Activated CD8-positive, alpha-beta memory T cell treated with anti-CD3 and anti-CD28 coated beads, Interleukin-2, amount 10 ng/mL, durations not matched to agents 7 days and 5 days (primary cell): ENCODE measurements at regions not wholly inside any gene's neighbourhood (a gene's known extent, or its start where the extent isn't known, plus 50 kb on each side); places are given as distances from the start of the nearest gene placed in this dataset.
A peak's percentile ranks its signal among the peaks of the same experiment; 100 is the strongest.

ENCODE experiments used
- ATAC-seq: fragments of 150-1000 bp; cut with Tn5 transposase; one replicate; pipeline ENCODE4 v1.10.0; 2021; ENCODE audit warnings: moderate library complexity
- CTCF ChIA-PET: fragments of 350-600 bp; sonication (Branson Sonifier 250); formaldehyde crosslinking; loops from one replicate; lab custom pipeline; 2021; ENCODE audit warnings: antibody characterized with exemption; lab: Charles Lee
- DNase-seq: peaks from one replicate; pipeline ENCODE4 v3.0.0-alpha.2; 2020
- H3K27ac Mint-ChIP-seq: one replicate; pipeline ENCODE4 v1.8.0; 2021; ENCODE audit warnings: mild to moderate bottlenecking, mixed read lengths
- H3K27me3 Mint-ChIP-seq: one replicate; pipeline ENCODE4 v1.8.0; 2021; ENCODE audit warnings: mixed read lengths
- H3K36me3 Mint-ChIP-seq: one replicate; pipeline ENCODE4 v1.8.0; 2021; ENCODE audit warnings: mild to moderate bottlenecking, mixed read lengths
- H3K4me1 Mint-ChIP-seq: one replicate; pipeline ENCODE4 v1.8.0; 2021; ENCODE audit warnings: mixed read lengths
- H3K4me3 Mint-ChIP-seq: one replicate; pipeline ENCODE4 v1.8.0; 2021; ENCODE audit warnings: mild to moderate bottlenecking, moderate library complexity, mixed read lengths
- H3K9me3 Mint-ChIP-seq: one replicate; pipeline ENCODE4 v1.8.0; 2022; ENCODE audit warnings: low read depth, mixed read lengths

DNA sequence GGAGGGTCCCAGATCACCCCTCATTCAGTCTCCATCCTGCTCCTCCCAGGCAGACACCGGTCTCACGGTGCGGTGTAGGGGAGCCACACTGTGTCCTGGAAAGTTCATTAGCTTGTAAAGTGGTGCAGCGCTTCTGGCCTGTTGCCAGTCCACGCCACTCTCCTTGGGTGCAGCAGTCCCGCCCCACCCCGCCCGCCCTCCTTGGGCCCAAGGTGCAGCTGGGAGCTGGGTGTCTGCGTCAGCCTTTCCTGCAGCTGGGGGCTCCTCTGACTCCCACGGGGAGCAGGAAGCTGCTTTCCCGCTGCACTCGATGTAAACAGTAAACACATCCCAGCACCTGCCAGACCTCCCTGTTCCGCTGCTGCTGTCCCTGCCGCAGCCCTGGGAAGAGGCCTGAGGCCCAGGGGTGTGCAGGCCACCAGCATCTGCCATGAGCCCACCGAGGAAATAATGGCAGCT lies 53.8 kb upstream of the ASB18 start:
- H3K27me3 Mint-ChIP-seq = peaks cover 10% of the 10 kb centered on the region
- H3K4me1 Mint-ChIP-seq = peaks cover 4% of the 10 kb centered on the region

DNA sequence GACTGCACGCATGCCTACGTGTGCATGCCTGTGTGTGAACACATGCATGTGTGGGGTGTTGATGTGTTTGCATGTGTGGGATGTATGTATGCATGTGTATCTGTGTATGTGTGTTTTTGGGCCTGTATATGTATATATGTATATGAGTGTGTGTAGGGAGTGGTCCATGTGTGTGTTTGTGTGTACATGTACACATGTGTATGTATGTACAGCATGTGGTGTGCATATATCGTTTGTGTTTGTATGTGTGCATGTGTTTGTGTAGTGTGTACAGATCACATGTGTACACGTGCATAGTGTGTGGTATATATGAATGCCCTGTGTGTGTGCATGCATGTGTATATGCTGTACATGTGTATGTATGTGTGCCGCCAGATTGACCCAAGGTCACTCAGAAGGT lies 54.2 kb upstream of the ASB18 start:
- ATAC-seq (no peak), DNase-seq (no peak)
- Mint-ChIP-seq H3K27ac (no peak overlapping the region), H3K4me1 (peaks cover 4% of the 10 kb centered on the region), H3K36me3 (no peaks in the 10 kb centered on the region), H3K9me3 (no peaks in the 10 kb centered on the region), H3K4me3 (no peak overlapping the region), H3K27me3 (peaks cover 9% of the 10 kb centered on the region)
- CTCF ChIA-PET = no interaction called here

More for the DNA sequence above, 53.8 kb upstream of the ASB18 start:
- ATAC-seq (no peak), DNase-seq (no peak)
- Mint-ChIP-seq H3K36me3 (no peaks in the 10 kb centered on the region), H3K9me3 (no peaks in the 10 kb centered on the region), H3K4me3 (no peak overlapping the region), H3K27ac (no peak overlapping the region)
- CTCF ChIA-PET = no interaction called here

DNA sequence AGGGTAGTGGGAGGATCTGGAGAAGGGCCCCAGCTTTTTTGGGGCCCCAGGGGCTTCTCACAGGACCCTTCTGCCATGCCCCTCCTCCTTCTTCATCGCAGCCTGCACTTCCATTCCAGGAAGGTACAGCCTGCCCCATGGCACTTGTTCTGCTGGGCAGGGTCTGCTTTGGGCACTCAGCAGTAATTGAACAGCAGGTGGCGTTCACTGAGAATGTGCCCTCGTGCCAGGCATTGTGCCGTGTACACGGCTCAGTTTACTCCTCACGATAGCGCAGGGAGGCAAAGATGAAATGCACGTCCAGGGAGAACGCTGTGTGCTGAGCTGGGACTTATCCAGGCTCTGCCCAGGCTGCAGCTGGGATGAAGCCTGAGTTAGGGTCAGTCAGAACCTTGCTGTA lies 54.8 kb upstream of the ASB18 start:
- H3K4me3 Mint-ChIP-seq = no peak overlapping the region
- H3K4me1 Mint-ChIP-seq = peaks cover 4% of the 10 kb centered on the region
- H3K36me3 Mint-ChIP-seq = no peaks in the 10 kb centered on the region
- CTCF ChIA-PET = no interaction called here
- H3K9me3 Mint-ChIP-seq = no peaks in the 10 kb centered on the region
- DNase-seq (no peak), ATAC-seq (no peak)
- no peak overlapping the region for H3K27ac Mint-ChIP-seq
- peaks cover 2% of the 10 kb centered on the region for H3K27me3 Mint-ChIP-seq

DNA sequence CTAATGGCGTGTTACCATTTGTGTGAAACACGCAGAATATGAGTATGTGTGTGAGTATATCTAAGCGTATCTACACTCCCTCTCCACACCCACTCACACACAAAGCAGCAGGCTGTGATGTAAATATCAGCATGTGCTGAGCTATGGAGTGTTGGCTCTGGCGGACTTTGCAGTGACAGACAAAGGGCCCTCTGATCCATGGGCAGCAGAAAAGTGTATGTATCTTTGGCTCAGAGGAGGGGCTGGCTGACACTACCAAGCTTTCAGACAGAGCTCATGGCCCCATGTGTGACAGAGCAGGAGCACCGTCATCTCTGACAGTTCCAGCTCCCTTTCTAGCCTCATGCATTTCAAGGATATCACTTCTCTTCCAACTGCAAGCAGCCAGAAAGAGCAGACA lies 57.2 kb upstream of the ASB18 start:
- Mint-ChIP-seq H3K4me1 (peaks cover 4% of the 10 kb centered on the region), H3K4me3 (no peak overlapping the region), H3K27me3 (peaks cover 2% of the 10 kb centered on the region), H3K27ac (no peak overlapping the region), H3K36me3 (no peaks in the 10 kb centered on the region), H3K9me3 (no peaks in the 10 kb centered on the region)
- CTCF ChIA-PET = interaction anchor here (1.2 kb wide), 1 partner anchor 32 kb away, joined by 3 read pairs; no protein-coding TSS in a partner anchor
- DNase-seq (no peak), ATAC-seq (no peak)

GRCh38 chr2:236333417-236334121 lies 69.4 kb upstream of the ASB18 start:
- DNase-seq = no peak
- CTCF ChIA-PET = no interaction called here
- Mint-ChIP-seq H3K9me3 (no peaks in the 10 kb centered on the region), H3K4me1 (no peaks in the 10 kb centered on the region), H3K36me3 (no peaks in the 10 kb centered on the region), H3K27ac (no peak overlapping the region), H3K27me3 (peaks cover 2% of the 10 kb centered on the region), H3K4me3 (no peak overlapping the region)
- ATAC-seq = no peak

- CTCF ChIA-PET = no interaction called here
- Mint-ChIP-seq H3K27me3 (peaks cover 9% of the 10 kb centered on the region), H3K4me3 (no peak overlapping the region)
These were observed 70.1 kb upstream of the ASB18 start for GRCh38 chr2:236334122-236334876.

GRCh38 chr2:236335696-236336574 lies 71.7 kb upstream of the ASB18 start:
- H3K27ac Mint-ChIP-seq = no peak overlapping the region
- H3K27me3 Mint-ChIP-seq = peaks cover 13% of the 10 kb centered on the region
- H3K9me3 Mint-ChIP-seq = no peaks in the 10 kb centered on the region
- H3K4me3 Mint-ChIP-seq = no peak overlapping the region
- H3K36me3 Mint-ChIP-seq = no peaks in the 10 kb centered on the region
- CTCF ChIA-PET = no interaction called here
- no peaks in the 10 kb centered on the region for H3K4me1 Mint-ChIP-seq
- DNase-seq (peak; percentile 31), ATAC-seq (no peak)

More at GRCh38 chr2:236334122-236334876, 70.1 kb upstream of the ASB18 start:
- Mint-ChIP-seq H3K36me3 (no peaks in the 10 kb centered on the region), H3K9me3 (no peaks in the 10 kb centered on the region), H3K27ac (no peak overlapping the region), H3K4me1 (no peaks in the 10 kb centered on the region)
- no peak for ATAC-seq
- no peak for DNase-seq

DNA sequence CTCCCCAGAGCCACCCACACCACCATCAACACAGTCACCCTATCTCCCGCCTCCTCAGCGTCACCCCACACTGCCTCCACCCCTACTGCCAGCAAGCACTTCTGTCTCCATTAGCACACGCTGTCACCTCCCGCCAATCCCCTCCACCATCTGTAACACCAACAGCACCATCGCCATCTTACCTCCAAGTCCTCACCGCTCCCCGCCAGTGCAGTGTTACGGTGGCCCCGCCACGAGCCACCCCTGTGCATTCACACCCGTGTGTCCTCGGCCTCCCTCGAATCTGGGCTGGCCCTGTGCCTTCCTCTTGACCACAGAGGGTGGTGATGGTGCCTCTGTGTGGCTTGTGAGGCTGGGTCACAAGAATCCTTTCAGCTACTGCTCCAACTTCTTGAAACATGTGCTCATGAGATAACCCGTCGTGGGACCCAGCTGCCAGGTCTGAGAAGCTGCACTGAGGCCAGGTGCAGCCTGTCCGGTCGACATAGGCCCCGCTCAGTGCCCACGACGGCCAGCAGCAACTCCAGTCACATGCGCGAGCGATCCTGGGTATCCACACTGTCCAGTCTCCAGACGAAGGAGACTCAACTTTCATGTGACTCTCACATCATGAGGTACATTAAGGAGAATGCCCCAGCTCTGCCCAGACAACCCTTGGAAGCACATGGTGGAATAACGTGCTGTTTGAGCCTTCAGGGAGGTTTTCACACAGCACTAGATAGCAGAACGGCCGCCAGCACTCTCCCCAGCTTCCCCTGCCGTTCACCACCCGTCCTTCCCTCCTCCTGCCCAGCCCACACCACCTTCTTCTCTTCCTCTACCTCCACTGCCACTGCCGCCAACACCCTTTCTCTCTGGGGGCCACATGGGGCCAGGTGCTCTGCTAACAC lies 72.6 kb upstream of the ASB18 start:
- H3K9me3 Mint-ChIP-seq = no peaks in the 10 kb centered on the region
- ATAC-seq (no peak), DNase-seq (peak; percentile 25)
- peaks cover 13% of the 10 kb centered on the region for H3K27me3 Mint-ChIP-seq
- no peak overlapping the region for H3K4me3 Mint-ChIP-seq
- CTCF ChIA-PET = no interaction called here
- no peaks in the 10 kb centered on the region for H3K4me1 Mint-ChIP-seq
- no peaks in the 10 kb centered on the region for H3K36me3 Mint-ChIP-seq
- H3K27ac Mint-ChIP-seq = no peak overlapping the region

- H3K36me3 Mint-ChIP-seq = no peaks in the 10 kb centered on the region
- H3K27me3 Mint-ChIP-seq = peaks cover 13% of the 10 kb centered on the region
- peak; percentile 19 for DNase-seq
- no peaks in the 10 kb centered on the region for H3K4me1 Mint-ChIP-seq
- H3K27ac Mint-ChIP-seq = no peak overlapping the region
- ATAC-seq = no peak
- H3K9me3 Mint-ChIP-seq = no peaks in the 10 kb centered on the region
- H3K4me3 Mint-ChIP-seq = no peak overlapping the region
- CTCF ChIA-PET = no interaction called here
These were observed 73.5 kb upstream of the ASB18 start for GRCh38 chr2:236337465-236338325.

GRCh38 chr2:236338495-236339184 lies 74.4 kb upstream of the ASB18 start:
- no peaks in the 10 kb centered on the region for H3K4me1 Mint-ChIP-seq
- ATAC-seq (no peak), DNase-seq (peak; percentile 34)
- H3K36me3 Mint-ChIP-seq = no peaks in the 10 kb centered on the region
- H3K27me3 Mint-ChIP-seq = peaks cover 13% of the 10 kb centered on the region
- CTCF ChIA-PET = no interaction called here
- no peak overlapping the region for H3K27ac Mint-ChIP-seq
- H3K4me3 Mint-ChIP-seq = no peak overlapping the region
- H3K9me3 Mint-ChIP-seq = no peaks in the 10 kb centered on the region

DNA sequence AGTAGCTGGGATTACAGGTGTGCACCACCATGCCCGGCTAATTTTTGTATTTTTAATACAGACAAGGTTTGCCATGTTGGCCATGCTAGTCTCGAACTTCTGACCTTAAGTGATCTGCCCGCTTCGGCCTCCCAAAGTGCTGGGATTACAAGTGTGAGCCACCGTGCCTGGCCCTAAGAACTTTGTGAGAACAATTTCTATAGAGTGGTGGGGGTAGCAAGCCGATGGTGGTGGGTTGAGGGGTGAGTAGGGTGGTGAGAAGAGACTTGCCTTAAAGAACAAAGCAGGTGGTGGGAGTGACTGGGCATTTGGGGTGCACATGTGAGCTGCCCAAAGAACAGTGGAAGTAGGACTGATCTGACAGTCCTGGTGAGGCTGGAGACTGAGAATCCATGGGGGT lies 76.0 kb upstream of the ASB18 start:
- Mint-ChIP-seq H3K9me3 (no peaks in the 10 kb centered on the region), H3K36me3 (no peaks in the 10 kb centered on the region), H3K27ac (no peak overlapping the region), H3K4me1 (no peaks in the 10 kb centered on the region), H3K4me3 (no peak overlapping the region), H3K27me3 (peaks cover 16% of the 10 kb centered on the region)
- ATAC-seq (no peak), DNase-seq (peak; percentile 12)
- CTCF ChIA-PET = no interaction called here
